AG04449 (cell line): ENCODE measurements at regions not wholly inside any gene's neighbourhood (a gene's known extent, or its start where the extent isn't known, plus 50 kb on each side); places are given as distances from the start of the nearest gene placed in this dataset.
"Not testable (repeated sequence)": the region's sequence is repeated elsewhere in the genome, so short reads cannot be mapped to it uniquely, and the experiment has no call there.

Experiments
- CTCF ChIA-PET: fragments of 350-600 bp; formaldehyde crosslinking; extraction: SDS; loops from one replicate; lab custom pipeline; 2021; ENCODE audit warnings: antibody characterized with exemption; lab: Yijun Ruan, JAX
- POLR2A ChIA-PET: fragments of 400-600, 350-600 bp; formaldehyde crosslinking; extraction: SDS; loops from one replicate; lab custom pipeline; 2020; ENCODE audit warnings: antibody characterized with exemption, inconsistent platforms; lab: Yijun Ruan, JAX
- DNase-seq: peaks from one replicate; pipeline ENCODE4 v3.0.0-alpha.2; 2010; ENCODE audit warnings: low read depth, low spot score
- H3K4me3 ChIP-seq: 2 replicates; pipeline ENCODE4 v1.5.1; 2011; ENCODE audit warnings: low read depth, mild to moderate bottlenecking, control low read depth, low read length
- TF ChIP-seq, protein P1 (sequence below): IDR thresholded peaks from one replicate; pipeline ENCODE4 v1.5.1; 2011; ENCODE audit warnings: mild to moderate bottlenecking, moderate library complexity, low read length, control low read depth, inconsistent platforms; ENCODE audit not compliant: insufficient read depth; ENCODE audit errors: missing control alignments

DNA sequence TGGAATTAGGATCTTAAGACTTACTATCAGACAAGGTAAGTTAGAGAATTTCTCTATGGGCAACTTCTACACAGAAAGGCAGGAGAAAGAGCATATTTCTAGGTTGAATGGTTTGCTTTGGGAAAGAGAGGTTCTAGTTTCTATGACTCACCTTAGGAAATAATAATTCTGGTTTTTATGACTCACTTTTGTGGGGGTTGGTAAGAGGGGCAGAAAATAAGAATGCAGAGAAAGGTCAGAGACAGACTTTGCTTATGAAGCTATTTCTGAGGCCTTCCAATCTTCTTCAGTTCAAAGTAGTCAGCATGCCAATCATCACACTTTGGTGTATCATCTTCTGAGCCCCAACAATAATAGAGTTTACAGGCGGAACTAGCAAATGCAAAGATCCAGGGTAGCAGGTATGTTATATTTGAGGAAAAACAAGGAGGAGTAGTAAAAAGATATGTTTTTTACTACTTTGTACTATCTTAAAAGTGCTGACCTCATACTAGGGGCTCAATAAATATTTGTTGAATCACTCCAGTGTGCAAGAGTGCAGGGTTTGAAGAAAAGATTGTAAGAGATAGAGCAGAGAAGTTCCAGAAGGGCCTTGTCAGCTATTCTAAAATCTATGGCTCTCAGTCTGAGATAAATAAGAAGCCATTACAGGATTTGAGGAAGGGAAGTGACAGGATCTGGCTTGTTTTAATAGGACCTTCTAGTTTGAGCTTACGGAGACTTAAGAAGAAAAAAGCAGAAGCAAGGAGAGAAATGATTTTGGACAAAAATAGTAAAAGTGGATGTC lies 56.7 kb upstream of the LRFN5 start:
- DNase-seq = no peak
- H3K4me3 ChIP-seq = no peak overlapping the region
- CTCF ChIA-PET = no interaction called here
- POLR2A ChIA-PET = no interaction called here
- TF ChIP-seq, protein P1, sequence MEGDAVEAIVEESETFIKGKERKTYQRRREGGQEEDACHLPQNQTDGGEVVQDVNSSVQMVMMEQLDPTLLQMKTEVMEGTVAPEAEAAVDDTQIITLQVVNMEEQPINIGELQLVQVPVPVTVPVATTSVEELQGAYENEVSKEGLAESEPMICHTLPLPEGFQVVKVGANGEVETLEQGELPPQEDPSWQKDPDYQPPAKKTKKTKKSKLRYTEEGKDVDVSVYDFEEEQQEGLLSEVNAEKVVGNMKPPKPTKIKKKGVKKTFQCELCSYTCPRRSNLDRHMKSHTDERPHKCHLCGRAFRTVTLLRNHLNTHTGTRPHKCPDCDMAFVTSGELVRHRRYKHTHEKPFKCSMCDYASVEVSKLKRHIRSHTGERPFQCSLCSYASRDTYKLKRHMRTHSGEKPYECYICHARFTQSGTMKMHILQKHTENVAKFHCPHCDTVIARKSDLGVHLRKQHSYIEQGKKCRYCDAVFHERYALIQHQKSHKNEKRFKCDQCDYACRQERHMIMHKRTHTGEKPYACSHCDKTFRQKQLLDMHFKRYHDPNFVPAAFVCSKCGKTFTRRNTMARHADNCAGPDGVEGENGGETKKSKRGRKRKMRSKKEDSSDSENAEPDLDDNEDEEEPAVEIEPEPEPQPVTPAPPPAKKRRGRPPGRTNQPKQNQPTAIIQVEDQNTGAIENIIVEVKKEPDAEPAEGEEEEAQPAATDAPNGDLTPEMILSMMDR = no peak

GRCh38 chr14:41549282-41549681 lies 57.4 kb upstream of the LRFN5 start:
- TF ChIP-seq, protein P1 = no peak
- CTCF ChIA-PET = no interaction called here
- no peak overlapping the region for H3K4me3 ChIP-seq
- POLR2A ChIA-PET = no interaction called here
- DNase-seq = no peak

GRCh38 chr14:41548666-41549065 lies 58.0 kb upstream of the LRFN5 start:
- ChIA-PET POLR2A (no interaction called here), CTCF (no interaction called here)
- no peak overlapping the region for H3K4me3 ChIP-seq
- DNase-seq = no peak
- TF ChIP-seq, protein P1 = no peak

DNA sequence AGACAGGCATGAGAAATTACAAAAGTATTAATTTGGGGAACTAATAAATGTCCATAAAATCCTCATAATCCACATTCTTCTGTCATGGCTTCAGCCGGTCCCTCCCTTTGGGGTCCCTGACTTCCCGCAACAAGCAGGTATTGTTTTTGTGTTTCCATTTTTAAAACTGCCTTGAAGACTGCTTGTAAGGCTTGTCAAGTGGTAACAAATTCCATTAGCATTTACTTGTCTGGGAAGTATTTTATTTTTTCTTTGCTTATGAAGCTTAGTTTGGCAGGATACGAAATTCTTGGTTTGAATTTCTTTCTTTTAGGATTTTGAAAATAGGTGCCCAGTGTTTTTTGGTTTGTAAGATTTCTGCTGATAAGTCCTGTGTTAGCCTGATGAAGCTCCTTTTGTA lies 65.3 kb upstream of the LRFN5 start:
- CTCF ChIA-PET = no interaction called here
- TF ChIP-seq, protein P1 = no peak
- POLR2A ChIA-PET = no interaction called here
- H3K4me3 ChIP-seq = no peak overlapping the region
- DNase-seq = no peak

DNA sequence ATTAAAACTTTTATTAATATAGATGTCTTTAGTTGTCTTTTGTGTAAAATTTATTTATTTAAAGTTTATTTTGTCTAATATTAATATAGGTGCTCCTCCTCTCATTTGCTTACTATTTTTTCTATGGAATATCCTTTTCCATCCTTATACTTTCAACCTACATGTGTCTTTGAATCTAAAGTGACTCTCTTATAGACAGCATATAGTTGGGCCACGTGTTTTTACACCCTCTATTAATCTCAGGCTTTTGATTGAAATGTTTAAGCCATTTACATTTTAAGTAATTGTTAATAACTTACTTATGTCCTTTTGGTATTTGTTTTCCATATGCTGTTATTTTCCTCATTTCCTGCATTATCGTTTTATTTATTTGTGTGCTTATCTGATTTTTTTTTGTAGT lies 74.4 kb upstream of the LRFN5 start:
- DNase-seq = no peak
- ChIA-PET POLR2A (no interaction called here), CTCF (no interaction called here)
- TF ChIP-seq, protein P1 = no peak
- no peak overlapping the region for H3K4me3 ChIP-seq

DNA sequence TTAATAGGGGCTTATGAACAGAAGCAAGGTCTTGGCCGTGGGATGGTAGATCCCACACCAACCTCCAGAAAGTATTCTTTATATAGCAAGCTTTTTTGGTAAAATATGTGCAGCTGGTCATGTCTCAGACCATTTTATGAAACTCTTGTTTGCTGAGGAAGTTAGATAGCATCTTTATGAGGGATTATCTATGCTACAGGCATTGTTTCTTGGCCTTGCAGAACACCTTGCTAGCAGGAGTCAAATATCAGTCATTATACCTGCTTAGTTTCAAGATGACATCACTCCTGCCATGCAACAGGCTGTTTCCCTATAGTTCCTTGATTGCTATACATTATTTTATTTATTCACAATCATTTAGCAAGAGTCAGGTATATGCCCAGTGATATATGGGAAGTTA lies 84.8 kb upstream of the LRFN5 start:
- H3K4me3 ChIP-seq = no peak overlapping the region
- CTCF ChIA-PET = no interaction called here
- POLR2A ChIA-PET = no interaction called here
- TF ChIP-seq, protein P1 = no peak
- no peak for DNase-seq

GRCh38 chr14:41518030-41518429 lies 88.6 kb upstream of the LRFN5 start:
- DNase-seq, CTCF ChIA-PET, POLR2A ChIA-PET, H3K4me3 ChIP-seq: not testable (repeated sequence)
